Cerebellar nuclear complex (tissue), 1 donor: ENCODE measurements at regions not wholly inside any gene's neighbourhood (a gene's known extent, or its start where the extent isn't known, plus 50 kb on each side); places are given as distances from the start of the nearest gene placed in this dataset.
"Not testable (repeated sequence)": the region's sequence is repeated elsewhere in the genome, so short reads cannot be mapped to it uniquely, and the experiment has no call there.

ENCODE experiments used
- DNase-seq, 2 experiments: peaks; one replicate each; lab custom pipeline; 2025; lab: John Stamatoyannopoulos, UW

- DNase-seq, result no peak
These were observed 560.2 kb downstream of the PCDH17 start for GRCh38 chr13:58191754-58192153.

- no peak for DNase-seq
These were observed 570.6 kb downstream of the PCDH17 start for GRCh38 chr13:58202099-58202498.

- no peak for DNase-seq
These were observed 576.0 kb downstream of the PCDH17 start for GRCh38 chr13:58207501-58207900.

GRCh38 chr13:58235454-58235853 lies 603.9 kb downstream of the PCDH17 start:
- DNase-seq, result no peak

GRCh38 chr13:58238972-58239773 lies 607.6 kb downstream of the PCDH17 start:
- no peak for DNase-seq

GRCh38 chr13:58239774-58240268 lies 608.3 kb downstream of the PCDH17 start:
- no peak for DNase-seq

- no peak for DNase-seq
These were observed 615.5 kb downstream of the PCDH17 start for GRCh38 chr13:58247080-58247479.

- DNase-seq, result no peak
These were observed 623.4 kb downstream of the PCDH17 start for GRCh38 chr13:58254943-58255342.

- DNase-seq, result no peak
These were observed 634.7 kb downstream of the PCDH17 start for GRCh38 chr13:58266271-58266670.

GRCh38 chr13:58298556-58299135 lies 667.1 kb downstream of the PCDH17 start:
- no peak for DNase-seq

GRCh38 chr13:58300224-58300623 lies 668.7 kb downstream of the PCDH17 start:
- no peak for DNase-seq

- no peak for DNase-seq
These were observed 669.6 kb downstream of the PCDH17 start for GRCh38 chr13:58300974-58301681.

- no peak for DNase-seq
These were observed 670.8 kb downstream of the PCDH17 start for GRCh38 chr13:58302349-58302748.

- DNase-seq, result no peak
These were observed 674.5 kb downstream of the PCDH17 start for GRCh38 chr13:58306062-58306461.

- no peak for DNase-seq
These were observed 681.7 kb downstream of the PCDH17 start for GRCh38 chr13:58313219-58313618.

- DNase-seq, result no peak
These were observed 687.1 kb downstream of the PCDH17 start for GRCh38 chr13:58318495-58319167.

GRCh38 chr13:58324161-58324560 lies 692.6 kb downstream of the PCDH17 start:
- DNase-seq, result no peak

GRCh38 chr13:58329746-58330145 lies 698.2 kb downstream of the PCDH17 start:
- DNase-seq, result no peak

- DNase-seq, result no peak
These were observed 709.4 kb downstream of the PCDH17 start for GRCh38 chr13:58340895-58341294.

GRCh38 chr13:58341318-58341717 lies 709.8 kb downstream of the PCDH17 start:
- no peak for DNase-seq

- no peak for DNase-seq
These were observed 711.5 kb downstream of the PCDH17 start for GRCh38 chr13:58343076-58343475.

- DNase-seq, result not testable (repeated sequence)
These were observed 720.6 kb downstream of the PCDH17 start for GRCh38 chr13:58352100-58352499.
